ENCODE measurements at regions not wholly inside any gene's neighbourhood (a gene's known extent, or its start where the extent isn't known, plus 50 kb on each side); places are given as distances from the start of the nearest gene placed in this dataset.

DNA sequence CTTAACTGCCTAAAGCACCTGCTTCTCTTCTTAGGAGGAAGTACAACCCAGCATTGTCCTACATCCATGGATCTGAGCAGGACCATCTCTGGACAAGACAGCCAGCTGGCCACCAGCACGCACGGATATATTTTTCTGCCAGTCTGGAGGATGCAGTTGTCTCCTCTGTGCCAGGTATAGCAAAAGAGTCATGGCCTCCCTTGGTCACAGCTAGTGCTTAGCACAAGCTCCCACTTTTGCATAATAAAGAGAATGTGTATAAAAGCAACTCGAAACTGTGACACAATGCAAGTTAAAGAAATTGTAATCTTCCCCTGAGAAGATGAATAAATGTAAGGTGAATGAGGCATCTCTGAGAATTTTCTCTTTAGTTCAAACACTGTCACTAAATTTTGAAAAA lies 267.8 kb upstream of the MANEA start:
- Histone ChIP-seq H3K4me1 (ENCODE audit: insufficient read depth) (no peaks in the 10 kb centered on the region), H3K27me3 (no peaks in the 10 kb centered on the region), H3K27ac (no peak overlapping the region), H3K36me3 (no peaks in the 10 kb centered on the region), H3K4me3 (no peak overlapping the region), H3K9me3 (no peaks in the 10 kb centered on the region)
- intact Hi-C loops (cut with DNase I): no loop called here
- TF ChIP-seq POLR2A (IDR thresholded peaks at IDR 0.05): no peak
- no peak for TF ChIP-seq EP300 (IDR thresholded peaks at IDR 0.05)
- TF ChIP-seq, protein P1, sequence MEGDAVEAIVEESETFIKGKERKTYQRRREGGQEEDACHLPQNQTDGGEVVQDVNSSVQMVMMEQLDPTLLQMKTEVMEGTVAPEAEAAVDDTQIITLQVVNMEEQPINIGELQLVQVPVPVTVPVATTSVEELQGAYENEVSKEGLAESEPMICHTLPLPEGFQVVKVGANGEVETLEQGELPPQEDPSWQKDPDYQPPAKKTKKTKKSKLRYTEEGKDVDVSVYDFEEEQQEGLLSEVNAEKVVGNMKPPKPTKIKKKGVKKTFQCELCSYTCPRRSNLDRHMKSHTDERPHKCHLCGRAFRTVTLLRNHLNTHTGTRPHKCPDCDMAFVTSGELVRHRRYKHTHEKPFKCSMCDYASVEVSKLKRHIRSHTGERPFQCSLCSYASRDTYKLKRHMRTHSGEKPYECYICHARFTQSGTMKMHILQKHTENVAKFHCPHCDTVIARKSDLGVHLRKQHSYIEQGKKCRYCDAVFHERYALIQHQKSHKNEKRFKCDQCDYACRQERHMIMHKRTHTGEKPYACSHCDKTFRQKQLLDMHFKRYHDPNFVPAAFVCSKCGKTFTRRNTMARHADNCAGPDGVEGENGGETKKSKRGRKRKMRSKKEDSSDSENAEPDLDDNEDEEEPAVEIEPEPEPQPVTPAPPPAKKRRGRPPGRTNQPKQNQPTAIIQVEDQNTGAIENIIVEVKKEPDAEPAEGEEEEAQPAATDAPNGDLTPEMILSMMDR (IDR thresholded peaks at IDR 0.05): no peak
- 63 to 87% (median 86%) methylated on average over 3 of the region's 3 CpGs for WGBS, 3 donors
- no peak for DNase-seq

DNA sequence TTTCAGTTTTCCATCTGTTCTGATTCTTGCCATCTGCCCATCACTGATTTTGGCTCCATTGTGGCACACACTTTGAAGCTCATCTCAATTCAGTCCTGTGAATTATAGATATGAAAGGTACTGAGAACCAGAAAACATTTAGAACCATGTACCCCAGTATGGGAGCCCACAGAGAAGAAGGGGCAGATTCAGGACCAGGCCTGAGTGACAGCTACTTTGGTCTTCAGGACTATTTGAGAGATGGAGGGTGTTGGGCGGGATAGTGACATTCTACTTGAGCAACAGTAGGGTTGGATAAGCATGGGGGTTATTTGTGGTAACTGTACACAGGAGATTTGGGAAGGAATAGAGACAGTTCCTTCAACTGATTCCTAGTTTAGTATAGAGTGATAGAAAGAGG lies 259.2 kb upstream of the MANEA start:
- Histone ChIP-seq H3K9me3 (no peaks in the 10 kb centered on the region), H3K36me3 (no peaks in the 10 kb centered on the region), H3K27me3 (no peaks in the 10 kb centered on the region), H3K4me3 (no peak overlapping the region), H3K27ac (no peak overlapping the region), H3K4me1 (ENCODE audit: insufficient read depth) (no peaks in the 10 kb centered on the region)
- intact Hi-C loops (cut with DNase I): no loop called here
- TF ChIP-seq, protein P1 (IDR thresholded peaks at IDR 0.05): no peak
- TF ChIP-seq POLR2A (IDR thresholded peaks at IDR 0.05): no peak
- no peak for TF ChIP-seq EP300 (IDR thresholded peaks at IDR 0.05)
- DNase-seq: no peak
- 80 to 97% (median 81%) methylated on average over 1 of the region's 1 CpG for WGBS, 3 donors

DNA sequence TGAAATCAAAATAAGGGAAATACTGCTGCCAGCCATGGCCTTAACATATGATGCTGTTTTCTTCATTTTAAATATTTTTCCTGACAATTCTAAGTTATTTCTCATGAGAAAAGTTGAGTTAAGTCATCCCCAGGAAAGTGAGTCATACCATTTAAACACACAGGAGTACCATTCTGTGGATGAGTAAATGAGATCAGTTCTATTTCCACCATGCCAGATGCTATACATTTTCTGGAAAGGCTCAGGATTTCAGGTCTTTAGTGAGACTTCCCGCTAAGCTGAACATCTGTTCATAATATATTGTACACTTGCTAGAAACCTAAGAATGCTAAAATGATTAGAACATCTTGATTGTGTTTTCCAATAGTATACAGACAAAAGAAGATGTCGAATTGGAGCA lies 256.2 kb upstream of the MANEA start:
- Histone ChIP-seq H3K4me1 (ENCODE audit: insufficient read depth) (no peaks in the 10 kb centered on the region), H3K4me3 (no peak overlapping the region), H3K9me3 (no peaks in the 10 kb centered on the region), H3K27me3 (no peaks in the 10 kb centered on the region), H3K36me3 (no peaks in the 10 kb centered on the region), H3K27ac (no peak overlapping the region)
- no peak for DNase-seq
- intact Hi-C loops (cut with DNase I): no loop called here
- TF ChIP-seq POLR2A (IDR thresholded peaks at IDR 0.05) (no peak), EP300 (IDR thresholded peaks at IDR 0.05) (no peak)
- TF ChIP-seq, protein P1 (IDR thresholded peaks at IDR 0.05): no peak
- 63 to 76% (median 68%) methylated on average over 2 of the region's 2 CpGs for WGBS, 3 donors

DNA sequence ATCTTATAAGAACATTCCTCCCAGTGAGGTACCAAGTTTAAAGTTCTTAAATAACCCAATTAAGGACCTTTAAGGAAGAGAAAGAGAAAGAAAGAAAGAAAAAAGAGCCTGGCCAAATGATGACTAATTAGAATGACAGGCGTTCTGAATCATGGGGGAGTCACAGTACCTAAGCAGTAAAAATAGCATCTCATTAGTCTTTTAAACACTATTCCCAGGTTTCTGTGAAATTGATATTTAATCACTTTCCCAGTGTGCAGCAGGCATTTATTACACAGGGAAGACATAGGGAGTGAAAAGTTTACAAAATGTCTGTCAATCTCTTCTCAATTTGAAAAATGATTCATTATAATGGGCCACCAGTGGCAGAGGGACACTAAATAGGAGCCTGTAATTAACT lies 251.4 kb upstream of the MANEA start:
- TF ChIP-seq, protein P1 (IDR thresholded peaks at IDR 0.05): no peak
- TF ChIP-seq POLR2A (IDR thresholded peaks at IDR 0.05) (no peak), EP300 (IDR thresholded peaks at IDR 0.05) (no peak)

DNA sequence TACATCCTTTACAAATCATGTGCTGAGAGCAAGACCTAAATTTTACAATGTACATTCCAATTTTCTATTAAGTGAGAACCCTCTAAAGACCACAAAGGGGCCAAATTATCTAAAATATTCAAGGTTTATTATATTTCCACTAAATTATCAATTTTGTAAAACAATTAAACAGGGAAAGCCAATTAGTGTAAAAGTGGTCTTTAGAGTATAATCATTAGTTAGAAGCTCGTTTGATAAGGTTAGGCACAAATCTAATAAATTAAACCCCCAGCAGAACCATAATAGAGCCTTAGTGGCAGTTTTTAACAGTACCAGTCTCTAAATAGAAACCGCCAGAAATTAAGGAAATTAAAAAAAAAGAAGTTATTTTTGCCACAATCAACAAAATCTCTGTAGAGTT lies 249.1 kb upstream of the MANEA start:
- intact Hi-C loops (cut with DNase I): no loop called here
- DNase-seq: no peak
- H3K36me3 ChIP-seq: no peaks in the 10 kb centered on the region
- TF ChIP-seq, protein P1 (IDR thresholded peaks at IDR 0.05): no peak
- no peak for TF ChIP-seq EP300 (IDR thresholded peaks at IDR 0.05)
- no peak for TF ChIP-seq POLR2A (IDR thresholded peaks at IDR 0.05)
- H3K27ac ChIP-seq: no peak overlapping the region
- no peak overlapping the region for H3K4me3 ChIP-seq
- H3K4me1 ChIP-seq (ENCODE audit: insufficient read depth): no peaks in the 10 kb centered on the region
- H3K9me3 ChIP-seq: no peaks in the 10 kb centered on the region
- H3K27me3 ChIP-seq: no peaks in the 10 kb centered on the region
- WGBS, 3 donors: 25 to 33% (median 32%) methylated on average over 2 of the region's 2 CpGs

More for the DNA sequence above, 251.4 kb upstream of the MANEA start:
- WGBS, 3 donors: 2 to 7% (median 3%) methylated on average over 1 of the region's 1 CpG
- Histone ChIP-seq H3K27ac (no peak overlapping the region), H3K36me3 (no peaks in the 10 kb centered on the region), H3K9me3 (no peaks in the 10 kb centered on the region), H3K4me3 (no peak overlapping the region), H3K27me3 (no peaks in the 10 kb centered on the region), H3K4me1 (ENCODE audit: insufficient read depth) (no peaks in the 10 kb centered on the region)
- no peak for DNase-seq
- intact Hi-C loops (cut with DNase I): no loop called here

All from ovary (tissue), 7 donors.